ENCODE measurements at regions not wholly inside any gene's neighbourhood (a gene's known extent, or its start where the extent isn't known, plus 50 kb on each side); places are given as distances from the start of the nearest gene placed in this dataset.

DNA sequence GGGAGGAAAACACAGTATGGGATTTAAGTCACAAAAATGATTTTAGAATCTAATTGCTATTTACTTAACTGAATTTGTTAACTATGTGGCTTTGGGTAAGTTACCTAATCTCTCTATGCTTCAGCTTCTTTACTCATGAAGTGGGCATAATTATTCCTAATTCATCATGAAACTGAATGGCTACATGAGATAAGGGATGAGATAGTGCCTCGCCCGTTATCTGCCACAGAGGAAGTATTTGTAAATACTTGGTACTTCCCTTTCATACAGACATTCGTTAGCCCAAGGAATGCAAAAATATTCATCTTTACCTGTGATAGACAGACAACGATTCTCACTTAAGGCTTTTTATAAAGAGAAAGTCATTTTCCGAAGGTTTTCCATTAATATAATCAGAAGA is 221.2 kb upstream of the BLID start (continued):
- TF ChIP-seq, protein P1, sequence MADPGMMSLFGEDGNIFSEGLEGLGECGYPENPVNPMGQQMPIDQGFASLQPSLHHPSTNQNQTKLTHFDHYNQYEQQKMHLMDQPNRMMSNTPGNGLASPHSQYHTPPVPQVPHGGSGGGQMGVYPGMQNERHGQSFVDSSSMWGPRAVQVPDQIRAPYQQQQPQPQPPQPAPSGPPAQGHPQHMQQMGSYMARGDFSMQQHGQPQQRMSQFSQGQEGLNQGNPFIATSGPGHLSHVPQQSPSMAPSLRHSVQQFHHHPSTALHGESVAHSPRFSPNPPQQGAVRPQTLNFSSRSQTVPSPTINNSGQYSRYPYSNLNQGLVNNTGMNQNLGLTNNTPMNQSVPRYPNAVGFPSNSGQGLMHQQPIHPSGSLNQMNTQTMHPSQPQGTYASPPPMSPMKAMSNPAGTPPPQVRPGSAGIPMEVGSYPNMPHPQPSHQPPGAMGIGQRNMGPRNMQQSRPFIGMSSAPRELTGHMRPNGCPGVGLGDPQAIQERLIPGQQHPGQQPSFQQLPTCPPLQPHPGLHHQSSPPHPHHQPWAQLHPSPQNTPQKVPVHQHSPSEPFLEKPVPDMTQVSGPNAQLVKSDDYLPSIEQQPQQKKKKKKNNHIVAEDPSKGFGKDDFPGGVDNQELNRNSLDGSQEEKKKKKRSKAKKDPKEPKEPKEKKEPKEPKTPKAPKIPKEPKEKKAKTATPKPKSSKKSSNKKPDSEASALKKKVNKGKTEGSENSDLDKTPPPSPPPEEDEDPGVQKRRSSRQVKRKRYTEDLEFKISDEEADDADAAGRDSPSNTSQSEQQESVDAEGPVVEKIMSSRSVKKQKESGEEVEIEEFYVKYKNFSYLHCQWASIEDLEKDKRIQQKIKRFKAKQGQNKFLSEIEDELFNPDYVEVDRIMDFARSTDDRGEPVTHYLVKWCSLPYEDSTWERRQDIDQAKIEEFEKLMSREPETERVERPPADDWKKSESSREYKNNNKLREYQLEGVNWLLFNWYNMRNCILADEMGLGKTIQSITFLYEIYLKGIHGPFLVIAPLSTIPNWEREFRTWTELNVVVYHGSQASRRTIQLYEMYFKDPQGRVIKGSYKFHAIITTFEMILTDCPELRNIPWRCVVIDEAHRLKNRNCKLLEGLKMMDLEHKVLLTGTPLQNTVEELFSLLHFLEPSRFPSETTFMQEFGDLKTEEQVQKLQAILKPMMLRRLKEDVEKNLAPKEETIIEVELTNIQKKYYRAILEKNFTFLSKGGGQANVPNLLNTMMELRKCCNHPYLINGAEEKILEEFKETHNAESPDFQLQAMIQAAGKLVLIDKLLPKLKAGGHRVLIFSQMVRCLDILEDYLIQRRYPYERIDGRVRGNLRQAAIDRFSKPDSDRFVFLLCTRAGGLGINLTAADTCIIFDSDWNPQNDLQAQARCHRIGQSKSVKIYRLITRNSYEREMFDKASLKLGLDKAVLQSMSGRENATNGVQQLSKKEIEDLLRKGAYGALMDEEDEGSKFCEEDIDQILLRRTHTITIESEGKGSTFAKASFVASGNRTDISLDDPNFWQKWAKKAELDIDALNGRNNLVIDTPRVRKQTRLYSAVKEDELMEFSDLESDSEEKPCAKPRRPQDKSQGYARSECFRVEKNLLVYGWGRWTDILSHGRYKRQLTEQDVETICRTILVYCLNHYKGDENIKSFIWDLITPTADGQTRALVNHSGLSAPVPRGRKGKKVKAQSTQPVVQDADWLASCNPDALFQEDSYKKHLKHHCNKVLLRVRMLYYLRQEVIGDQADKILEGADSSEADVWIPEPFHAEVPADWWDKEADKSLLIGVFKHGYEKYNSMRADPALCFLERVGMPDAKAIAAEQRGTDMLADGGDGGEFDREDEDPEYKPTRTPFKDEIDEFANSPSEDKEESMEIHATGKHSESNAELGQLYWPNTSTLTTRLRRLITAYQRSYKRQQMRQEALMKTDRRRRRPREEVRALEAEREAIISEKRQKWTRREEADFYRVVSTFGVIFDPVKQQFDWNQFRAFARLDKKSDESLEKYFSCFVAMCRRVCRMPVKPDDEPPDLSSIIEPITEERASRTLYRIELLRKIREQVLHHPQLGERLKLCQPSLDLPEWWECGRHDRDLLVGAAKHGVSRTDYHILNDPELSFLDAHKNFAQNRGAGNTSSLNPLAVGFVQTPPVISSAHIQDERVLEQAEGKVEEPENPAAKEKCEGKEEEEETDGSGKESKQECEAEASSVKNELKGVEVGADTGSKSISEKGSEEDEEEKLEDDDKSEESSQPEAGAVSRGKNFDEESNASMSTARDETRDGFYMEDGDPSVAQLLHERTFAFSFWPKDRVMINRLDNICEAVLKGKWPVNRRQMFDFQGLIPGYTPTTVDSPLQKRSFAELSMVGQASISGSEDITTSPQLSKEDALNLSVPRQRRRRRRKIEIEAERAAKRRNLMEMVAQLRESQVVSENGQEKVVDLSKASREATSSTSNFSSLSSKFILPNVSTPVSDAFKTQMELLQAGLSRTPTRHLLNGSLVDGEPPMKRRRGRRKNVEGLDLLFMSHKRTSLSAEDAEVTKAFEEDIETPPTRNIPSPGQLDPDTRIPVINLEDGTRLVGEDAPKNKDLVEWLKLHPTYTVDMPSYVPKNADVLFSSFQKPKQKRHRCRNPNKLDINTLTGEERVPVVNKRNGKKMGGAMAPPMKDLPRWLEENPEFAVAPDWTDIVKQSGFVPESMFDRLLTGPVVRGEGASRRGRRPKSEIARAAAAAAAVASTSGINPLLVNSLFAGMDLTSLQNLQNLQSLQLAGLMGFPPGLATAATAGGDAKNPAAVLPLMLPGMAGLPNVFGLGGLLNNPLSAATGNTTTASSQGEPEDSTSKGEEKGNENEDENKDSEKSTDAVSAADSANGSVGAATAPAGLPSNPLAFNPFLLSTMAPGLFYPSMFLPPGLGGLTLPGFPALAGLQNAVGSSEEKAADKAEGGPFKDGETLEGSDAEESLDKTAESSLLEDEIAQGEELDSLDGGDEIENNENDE (IDR thresholded peaks at IDR 0.05; ENCODE audit: insufficient replicate concordance, low read length) = no peak
- TF ChIP-seq KDM5A (IDR thresholded peaks at IDR 0.05; ENCODE audit: low read length) (no peak), ZNF274 (IDR thresholded peaks at IDR 0.05; ENCODE audit: borderline replicate concordance, extremely low read depth, low read length) (no peak), PHF8 (conservative IDR thresholded peaks at IDR 0.05; ENCODE audit: low read depth, low read length) (no peak), JUND (IDR thresholded peaks at IDR 0.05; ENCODE audit: low read length) (no peak), SUZ12 (IDR thresholded peaks at IDR 0.05; ENCODE audit: low read length) (no peak), CEBPB (IDR thresholded peaks at IDR 0.05; ENCODE audit: low read depth, low read length) (no peak)
- TF ChIP-seq, protein P2, sequence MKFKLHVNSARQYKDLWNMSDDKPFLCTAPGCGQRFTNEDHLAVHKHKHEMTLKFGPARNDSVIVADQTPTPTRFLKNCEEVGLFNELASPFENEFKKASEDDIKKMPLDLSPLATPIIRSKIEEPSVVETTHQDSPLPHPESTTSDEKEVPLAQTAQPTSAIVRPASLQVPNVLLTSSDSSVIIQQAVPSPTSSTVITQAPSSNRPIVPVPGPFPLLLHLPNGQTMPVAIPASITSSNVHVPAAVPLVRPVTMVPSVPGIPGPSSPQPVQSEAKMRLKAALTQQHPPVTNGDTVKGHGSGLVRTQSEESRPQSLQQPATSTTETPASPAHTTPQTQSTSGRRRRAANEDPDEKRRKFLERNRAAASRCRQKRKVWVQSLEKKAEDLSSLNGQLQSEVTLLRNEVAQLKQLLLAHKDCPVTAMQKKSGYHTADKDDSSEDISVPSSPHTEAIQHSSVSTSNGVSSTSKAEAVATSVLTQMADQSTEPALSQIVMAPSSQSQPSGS (IDR thresholded peaks at IDR 0.05; ENCODE audit: low read length) = no peak

Data from H1 (cell line).